K562 (cell line): ENCODE measurements at regions not wholly inside any gene's neighbourhood (a gene's known extent, or its start where the extent isn't known, plus 50 kb on each side); places are given as distances from the start of the nearest gene placed in this dataset.

Experiments used
- EP300 ChIP-seq: IDR thresholded peaks from 2 replicates; pipeline ENCODE4 v1.6.1; 2012; ENCODE audit warnings: low read length, improper control_type of control experiment
- PBX2 ChIP-seq, 2 experiments: IDR thresholded peaks in 1 of 2; conservative IDR thresholded peaks in 1 of 2; 2 replicates each; pipeline ENCODE4 v1.6.1; 2016; ENCODE audit warnings: low read depth in 2 of 2, mild to moderate bottlenecking in 1 of 2, missing compliant biosample characterization in 1 of 2, missing genetic modification characterization in 1 of 2, moderate library complexity in 1 of 2
- POLR2A ChIP-seq: fragments of 450-650 bp; conservative IDR thresholded peaks from 2 replicates; pipeline ENCODE4 v1.6.1; 2016
- POLR2AphosphoS5 ChIP-seq: IDR thresholded peaks from 2 replicates; pipeline ENCODE4 v1.6.1; 2011; ENCODE audit warnings: mild to moderate bottlenecking, low read depth, low read length, moderate library complexity; ENCODE audit not compliant: control insufficient read depth, insufficient read depth
- RAD21 ChIP-seq, 2 experiments: fragments of 250-450 bp in 1 of 2; fragments of 450-650 bp in 1 of 2; sonication (Bioruptor Pico) in 1 of 2; formaldehyde crosslinking in 1 of 2; IDR thresholded peaks in 1 of 2; conservative IDR thresholded peaks in 1 of 2; 2 replicates each; pipeline versions ENCODE4 v1.4.0 to v1.8.0; 2020 to 2022; ENCODE audit warnings: mild to moderate bottlenecking in 2 of 2, moderate library complexity in 1 of 2
- ZBTB40 ChIP-seq, 2 experiments: fragments of 450-650 bp in 1 of 2; sonication (generic) in 1 of 2; formaldehyde crosslinking in 1 of 2; IDR thresholded peaks; 2 replicates each; pipeline versions ENCODE4 v1.7.1 to v1.9.0; 2016 to 2022; ENCODE audit warnings: inconsistent platforms in 1 of 2, mild to moderate bottlenecking in 1 of 2, missing genetic modification reagents in 1 of 2

- no peak for TF ChIP-seq RAD21 (CRISPR knock-in tag; conservative IDR thresholded peaks at IDR 0.05 in 1 of 2, IDR thresholded peaks at IDR 0.05 in 1 of 2)
- TF ChIP-seq ZBTB40 (IDR thresholded peaks at IDR 0.05) = no peak
- no peak for TF ChIP-seq ZBTB40 (CRISPR knock-in tag; IDR thresholded peaks at IDR 0.05)
- TF ChIP-seq POLR2A = no peak
- TF ChIP-seq POLR2AphosphoS5 = no peak
- no peak for TF ChIP-seq PBX2 (CRISPR knock-in tag; IDR thresholded peaks at IDR 0.05; ENCODE audit: low read depth)
- no peak for TF ChIP-seq PBX2 (tag; conservative IDR thresholded peaks at IDR 0.05; ENCODE audit: low read depth)
- TF ChIP-seq EP300 = no peak
Measured at GRCh38 chr5:106749826-106750225, 920.9 kb downstream of the EFNA5 start.
